ENCODE measurements at regions not wholly inside any gene's neighbourhood (a gene's known extent, or its start where the extent isn't known, plus 50 kb on each side); places are given as distances from the start of the nearest gene placed in this dataset.

DNA sequence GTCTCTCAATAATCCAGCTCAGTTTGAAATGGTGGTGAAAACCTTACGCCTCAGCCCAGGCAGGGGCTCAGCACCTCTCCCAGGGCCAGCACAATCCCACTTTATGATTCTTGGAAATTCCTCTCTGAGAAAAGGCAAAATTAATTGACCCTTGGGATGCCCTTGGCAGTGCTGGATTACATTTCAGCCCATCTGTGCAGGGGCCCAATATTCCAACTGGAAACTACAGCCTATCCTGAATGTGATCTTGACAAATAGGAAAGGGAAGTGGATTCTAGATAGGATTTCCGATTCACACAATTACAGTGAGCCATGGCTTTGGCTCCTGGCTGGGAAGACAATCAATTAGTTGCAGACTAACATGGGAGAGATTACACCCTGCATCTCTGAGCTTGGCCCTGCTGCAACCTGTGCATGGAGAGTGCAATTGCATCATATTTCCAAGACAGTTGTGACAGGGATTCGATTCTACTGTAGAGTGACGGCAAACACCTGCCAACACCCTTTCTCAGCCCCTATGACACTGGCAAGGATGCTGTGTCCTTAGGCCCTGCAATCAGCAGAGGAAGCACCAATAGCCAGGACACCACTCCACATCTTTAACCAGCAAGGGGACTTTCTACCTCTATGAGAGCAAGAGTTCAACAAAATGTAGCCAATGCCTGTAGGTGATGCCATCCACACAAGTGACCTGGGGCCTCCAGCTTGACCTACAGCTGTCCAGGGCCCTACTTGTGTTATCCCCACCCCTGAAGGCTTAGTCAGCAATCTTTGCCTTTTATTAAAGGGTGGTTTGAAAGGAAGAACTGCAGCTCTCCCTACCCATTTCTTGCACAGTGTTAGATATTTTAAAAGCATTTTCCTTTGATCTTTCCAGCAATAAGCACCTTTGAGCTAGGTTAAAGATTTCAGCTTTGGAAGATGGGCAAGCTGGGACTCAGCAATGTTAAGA lies 187.2 kb upstream of the HS6ST1 start:
- TF ChIP-seq, protein P1, sequence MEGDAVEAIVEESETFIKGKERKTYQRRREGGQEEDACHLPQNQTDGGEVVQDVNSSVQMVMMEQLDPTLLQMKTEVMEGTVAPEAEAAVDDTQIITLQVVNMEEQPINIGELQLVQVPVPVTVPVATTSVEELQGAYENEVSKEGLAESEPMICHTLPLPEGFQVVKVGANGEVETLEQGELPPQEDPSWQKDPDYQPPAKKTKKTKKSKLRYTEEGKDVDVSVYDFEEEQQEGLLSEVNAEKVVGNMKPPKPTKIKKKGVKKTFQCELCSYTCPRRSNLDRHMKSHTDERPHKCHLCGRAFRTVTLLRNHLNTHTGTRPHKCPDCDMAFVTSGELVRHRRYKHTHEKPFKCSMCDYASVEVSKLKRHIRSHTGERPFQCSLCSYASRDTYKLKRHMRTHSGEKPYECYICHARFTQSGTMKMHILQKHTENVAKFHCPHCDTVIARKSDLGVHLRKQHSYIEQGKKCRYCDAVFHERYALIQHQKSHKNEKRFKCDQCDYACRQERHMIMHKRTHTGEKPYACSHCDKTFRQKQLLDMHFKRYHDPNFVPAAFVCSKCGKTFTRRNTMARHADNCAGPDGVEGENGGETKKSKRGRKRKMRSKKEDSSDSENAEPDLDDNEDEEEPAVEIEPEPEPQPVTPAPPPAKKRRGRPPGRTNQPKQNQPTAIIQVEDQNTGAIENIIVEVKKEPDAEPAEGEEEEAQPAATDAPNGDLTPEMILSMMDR (conservative IDR thresholded peaks at IDR 0.05 in 1 of 2, IDR thresholded peaks at IDR 0.05 in 1 of 2; ENCODE audit: low read depth in 1 of 2, low read length in 2 of 2), result no peak
- no peak for TF ChIP-seq EZH2 (IDR thresholded peaks at IDR 0.05; ENCODE audit: low read length, missing control alignments)
